ENCODE measurements at regions not wholly inside any gene's neighbourhood (a gene's known extent, or its start where the extent isn't known, plus 50 kb on each side); places are given as distances from the start of the nearest gene placed in this dataset.
A peak's percentile ranks its signal among the peaks of the same experiment; 100 is the strongest.

DNA sequence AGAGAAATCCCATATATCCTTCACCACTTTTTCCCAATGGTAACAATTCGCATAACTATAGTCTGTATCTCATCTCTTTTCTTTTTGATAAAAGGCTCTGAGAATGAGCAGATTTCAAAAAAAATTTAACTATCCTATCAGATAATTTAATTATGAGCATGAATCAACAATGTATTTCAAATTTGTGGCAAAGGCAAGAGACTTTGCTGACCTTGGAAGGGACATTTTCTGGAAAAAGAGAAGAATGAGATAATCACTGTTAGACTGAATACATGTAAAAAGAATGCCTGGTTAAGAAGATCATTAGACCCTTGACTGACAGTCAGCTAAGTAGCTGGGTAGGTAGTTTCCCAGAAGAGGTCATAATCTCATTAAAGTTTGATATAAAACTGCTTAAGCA is 428.4 kb upstream of the XYLT1 start:
- TF ChIP-seq, protein P1, sequence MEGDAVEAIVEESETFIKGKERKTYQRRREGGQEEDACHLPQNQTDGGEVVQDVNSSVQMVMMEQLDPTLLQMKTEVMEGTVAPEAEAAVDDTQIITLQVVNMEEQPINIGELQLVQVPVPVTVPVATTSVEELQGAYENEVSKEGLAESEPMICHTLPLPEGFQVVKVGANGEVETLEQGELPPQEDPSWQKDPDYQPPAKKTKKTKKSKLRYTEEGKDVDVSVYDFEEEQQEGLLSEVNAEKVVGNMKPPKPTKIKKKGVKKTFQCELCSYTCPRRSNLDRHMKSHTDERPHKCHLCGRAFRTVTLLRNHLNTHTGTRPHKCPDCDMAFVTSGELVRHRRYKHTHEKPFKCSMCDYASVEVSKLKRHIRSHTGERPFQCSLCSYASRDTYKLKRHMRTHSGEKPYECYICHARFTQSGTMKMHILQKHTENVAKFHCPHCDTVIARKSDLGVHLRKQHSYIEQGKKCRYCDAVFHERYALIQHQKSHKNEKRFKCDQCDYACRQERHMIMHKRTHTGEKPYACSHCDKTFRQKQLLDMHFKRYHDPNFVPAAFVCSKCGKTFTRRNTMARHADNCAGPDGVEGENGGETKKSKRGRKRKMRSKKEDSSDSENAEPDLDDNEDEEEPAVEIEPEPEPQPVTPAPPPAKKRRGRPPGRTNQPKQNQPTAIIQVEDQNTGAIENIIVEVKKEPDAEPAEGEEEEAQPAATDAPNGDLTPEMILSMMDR (IDR thresholded peaks at IDR 0.05; ENCODE audit: low read length): no peak
- TF ChIP-seq EZH2 (optimal IDR thresholded peaks at IDR 0.05; ENCODE audit: low read depth, low read length): no peak
- no peak for TF ChIP-seq EZH2phosphoT487 (IDR thresholded peaks at IDR 0.05; ENCODE audit: low read length)

DNA sequence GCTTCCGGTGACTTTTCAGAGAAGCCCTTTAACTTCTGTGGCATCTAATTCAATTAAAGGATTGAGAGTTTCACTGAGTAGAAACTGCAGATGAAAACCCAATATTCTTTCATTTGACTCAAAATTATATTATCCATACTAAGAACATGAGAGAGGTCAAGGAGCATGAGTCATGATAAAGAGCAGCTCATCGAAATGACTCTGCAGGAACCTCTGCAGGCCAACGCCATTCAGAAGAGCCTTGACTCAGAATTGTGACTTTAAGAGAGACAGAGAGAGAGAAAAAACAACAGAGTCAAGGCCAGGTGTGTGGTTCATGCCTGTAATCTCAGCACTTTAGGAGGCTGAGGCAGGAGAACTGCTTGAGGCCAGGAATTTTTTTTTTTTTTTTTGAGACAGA is 417.2 kb upstream of the XYLT1 start:
- no peak overlapping the region for H3K4me2 ChIP-seq (ENCODE audit: low read depth, low read length)
- H3K9me2 ChIP-seq (replicated peaks; ENCODE audit: insufficient read depth, low read length): no peaks in the 10 kb centered on the region
- H3F3A ChIP-seq (ENCODE audit: insufficient read depth, low read length): no peaks in the 10 kb centered on the region
- H3K4me1 ChIP-seq (ENCODE audit: low read length): peaks cover 12% of the 10 kb centered on the region
- H3K36me3 ChIP-seq (replicated peaks; ENCODE audit: insufficient read depth, low read length): no peaks in the 10 kb centered on the region
- no peak for DNase-seq
- H3K9me3 ChIP-seq (replicated peaks; ENCODE audit: insufficient read depth, low read length): no peaks in the 10 kb centered on the region
- no peaks in the 10 kb centered on the region for H4K20me1 ChIP-seq (ENCODE audit: insufficient read depth, low read length)
- no peak overlapping the region for H3K9ac ChIP-seq (ENCODE audit: low read length)
- no peak overlapping the region for H2AFZ ChIP-seq (ENCODE audit: low read length)
- no peaks in the 10 kb centered on the region for H3K27me3 ChIP-seq (replicated peaks; ENCODE audit: insufficient read depth, low read length)
- H3K4me3 ChIP-seq (ENCODE audit: low read length): no peak overlapping the region
- no peak overlapping the region for H3K27ac ChIP-seq (ENCODE audit: low read length)
- H3K79me2 ChIP-seq (ENCODE audit: low read length): no peaks in the 10 kb centered on the region
- no peak for TF ChIP-seq EZH2 (optimal IDR thresholded peaks at IDR 0.05; ENCODE audit: low read depth, low read length)
- TF ChIP-seq, protein P1 (IDR thresholded peaks at IDR 0.05; ENCODE audit: low read length): no peak
- no peak for TF ChIP-seq EZH2phosphoT487 (IDR thresholded peaks at IDR 0.05; ENCODE audit: low read length)

More for the DNA sequence above, 428.4 kb upstream of the XYLT1 start:
- H3K9me2 ChIP-seq (replicated peaks; ENCODE audit: insufficient read depth, low read length): no peaks in the 10 kb centered on the region
- no peak overlapping the region for H2AFZ ChIP-seq (ENCODE audit: low read length)
- no peak overlapping the region for H3K4me3 ChIP-seq (ENCODE audit: low read length)
- H3K36me3 ChIP-seq (replicated peaks; ENCODE audit: insufficient read depth, low read length): no peaks in the 10 kb centered on the region
- H3K4me1 ChIP-seq (ENCODE audit: low read length): no peaks in the 10 kb centered on the region
- H3K27ac ChIP-seq (ENCODE audit: low read length): no peak overlapping the region
- H3F3A ChIP-seq (ENCODE audit: insufficient read depth, low read length): no peaks in the 10 kb centered on the region
- no peaks in the 10 kb centered on the region for H3K27me3 ChIP-seq (replicated peaks; ENCODE audit: insufficient read depth, low read length)
- DNase-seq: no peak
- no peaks in the 10 kb centered on the region for H3K79me2 ChIP-seq (ENCODE audit: low read length)
- no peak overlapping the region for H3K9ac ChIP-seq (ENCODE audit: low read length)
- no peak overlapping the region for H3K4me2 ChIP-seq (ENCODE audit: low read depth, low read length)
- H4K20me1 ChIP-seq (ENCODE audit: insufficient read depth, low read length): no peaks in the 10 kb centered on the region
- no peaks in the 10 kb centered on the region for H3K9me3 ChIP-seq (replicated peaks; ENCODE audit: insufficient read depth, low read length)

DNA sequence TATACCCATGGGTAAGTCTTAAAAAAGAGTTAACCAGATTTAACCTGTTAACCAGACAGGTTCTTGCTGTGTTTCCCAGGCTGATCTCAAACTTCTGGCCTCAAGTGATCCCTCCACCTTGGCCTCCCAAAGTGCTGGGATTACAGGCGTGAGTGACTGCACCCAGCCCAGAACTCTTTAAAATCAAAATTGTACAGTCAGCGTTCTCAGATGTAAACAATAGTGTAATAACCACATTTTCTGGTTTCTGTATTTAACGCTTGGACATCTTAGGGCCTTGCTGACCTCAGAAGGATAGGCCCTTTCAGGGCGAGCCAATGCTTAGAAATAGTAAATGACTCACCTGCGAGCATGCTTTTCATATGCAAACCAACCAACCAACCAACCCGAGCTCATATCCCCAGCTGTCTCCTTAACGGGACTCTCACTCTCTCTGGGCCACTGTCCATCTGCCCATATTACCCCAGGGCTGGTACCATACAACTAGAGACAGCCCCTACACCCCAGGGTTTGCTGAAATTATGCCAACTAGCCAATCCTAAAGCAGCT is 415.0 kb upstream of the XYLT1 start:
- TF ChIP-seq, protein P1 (IDR thresholded peaks at IDR 0.05; ENCODE audit: low read length): no peak
- Histone ChIP-seq H3K4me2 (ENCODE audit: low read depth, low read length) (no peak overlapping the region), H3K27ac (ENCODE audit: low read length) (peak overlapping the region; percentile 43; the same call in 1 of the 2 replicates)

More for the DNA sequence above, 415.0 kb upstream of the XYLT1 start:
- no peaks in the 10 kb centered on the region for H3K36me3 ChIP-seq (replicated peaks; ENCODE audit: insufficient read depth, low read length)
- peak; percentile 79 for DNase-seq
- no peak overlapping the region for H2AFZ ChIP-seq (ENCODE audit: low read length)
- H4K20me1 ChIP-seq (ENCODE audit: insufficient read depth, low read length): no peaks in the 10 kb centered on the region
- H3K9me2 ChIP-seq (replicated peaks; ENCODE audit: insufficient read depth, low read length): no peaks in the 10 kb centered on the region
- H3K4me3 ChIP-seq (ENCODE audit: low read length): no peak overlapping the region
- H3K79me2 ChIP-seq (ENCODE audit: low read length): no peaks in the 10 kb centered on the region
- H3K27me3 ChIP-seq (replicated peaks; ENCODE audit: insufficient read depth, low read length): no peaks in the 10 kb centered on the region
- no peaks in the 10 kb centered on the region for H3K9me3 ChIP-seq (replicated peaks; ENCODE audit: insufficient read depth, low read length)
- H3K9ac ChIP-seq (ENCODE audit: low read length): no peak overlapping the region
- no peaks in the 10 kb centered on the region for H3F3A ChIP-seq (ENCODE audit: insufficient read depth, low read length)
- H3K4me1 ChIP-seq (ENCODE audit: low read length): peaks cover 12% of the 10 kb centered on the region

All from MM.1S (cell line).